Neural progenitor cell (in vitro differentiated cells): ENCODE measurements at regions not wholly inside any gene's neighbourhood (a gene's known extent, or its start where the extent isn't known, plus 50 kb on each side); places are given as distances from the start of the nearest gene placed in this dataset.

ENCODE experiments used
- CTCF ChIP-seq: fragments of 200-600 bp; sonication (generic); IDR thresholded peaks from 2 replicates; pipeline ENCODE4 v1.5.1; 2017; ENCODE audit warnings: antibody characterized with exemption, mild to moderate bottlenecking
- EZH2 ChIP-seq: fragments of 200-600 bp; sonication (generic); IDR thresholded peaks from 2 replicates; pipeline ENCODE4 v1.6.1; 2017; ENCODE audit warnings: antibody characterized with exemption, mild to moderate bottlenecking, moderate library complexity

GRCh38 chr2:130264501-130264900 lies 66.3 kb upstream of the TUBA3E start:
- TF ChIP-seq CTCF = no peak
- no peak for TF ChIP-seq EZH2
